ENCODE measurements at regions not wholly inside any gene's neighbourhood (a gene's known extent, or its start where the extent isn't known, plus 50 kb on each side); places are given as distances from the start of the nearest gene placed in this dataset.

GRCh38 chr2:15786003-15786654, 154.2 kb upstream of the MYCN start:
- H3K36me3 ChIP-seq = no peaks in the 10 kb centered on the region
- no peak for ATAC-seq
- no peak overlapping the region for H3K27ac ChIP-seq
- H3K9me3 ChIP-seq = no peaks in the 10 kb centered on the region
- intact Hi-C loops (cut with DNase I) = no loop called here
- H3K4me1 ChIP-seq = no peaks in the 10 kb centered on the region
- no peaks in the 10 kb centered on the region for H3K27me3 ChIP-seq
- H3K4me3 ChIP-seq = no peak overlapping the region
- no peak for TF ChIP-seq CTCF (IDR thresholded peaks at IDR 0.05)
- no peak for DNase-seq

DNA sequence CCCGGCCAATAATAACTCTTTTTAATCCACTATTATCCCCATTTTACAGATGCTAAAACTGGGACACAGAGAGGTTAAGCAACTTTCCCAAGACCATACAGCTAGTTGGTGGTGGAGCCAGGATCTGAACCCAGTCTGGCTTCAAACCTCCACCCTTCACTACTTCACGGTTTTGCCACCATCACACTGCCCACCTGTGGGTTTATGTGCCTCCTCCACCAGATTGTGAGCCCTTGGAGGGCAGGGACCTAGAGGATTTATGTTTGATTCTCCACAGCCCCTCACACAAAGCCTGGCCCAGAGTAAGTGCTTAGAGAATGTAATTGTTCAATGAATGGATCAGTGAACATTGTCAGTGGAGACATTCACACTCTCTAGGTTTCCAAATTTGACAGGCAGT, 153.4 kb upstream of the MYCN start:
- no peaks in the 10 kb centered on the region for H3K9me3 ChIP-seq
- intact Hi-C loops (cut with DNase I) = no loop called here
- no peak for TF ChIP-seq CTCF (IDR thresholded peaks at IDR 0.05)
- DNase-seq = no peak
- no peaks in the 10 kb centered on the region for H3K4me1 ChIP-seq
- no peak overlapping the region for H3K4me3 ChIP-seq
- H3K27ac ChIP-seq = no peak overlapping the region
- H3K36me3 ChIP-seq = no peaks in the 10 kb centered on the region
- H3K27me3 ChIP-seq = no peaks in the 10 kb centered on the region
- ATAC-seq = no peak

- Histone ChIP-seq H3K27me3 (no peaks in the 10 kb centered on the region), H3K27ac (no peak overlapping the region), H3K9me3 (no peaks in the 10 kb centered on the region), H3K4me3 (no peak overlapping the region), H3K36me3 (no peaks in the 10 kb centered on the region), H3K4me1 (no peaks in the 10 kb centered on the region)
- no peak for ATAC-seq
- intact Hi-C loops (cut with DNase I) = no loop called here
- DNase-seq = no peak
- no peak for TF ChIP-seq CTCF (IDR thresholded peaks at IDR 0.05)
These were observed 152.6 kb upstream of the MYCN start for GRCh38 chr2:15787535-15788454.

DNA sequence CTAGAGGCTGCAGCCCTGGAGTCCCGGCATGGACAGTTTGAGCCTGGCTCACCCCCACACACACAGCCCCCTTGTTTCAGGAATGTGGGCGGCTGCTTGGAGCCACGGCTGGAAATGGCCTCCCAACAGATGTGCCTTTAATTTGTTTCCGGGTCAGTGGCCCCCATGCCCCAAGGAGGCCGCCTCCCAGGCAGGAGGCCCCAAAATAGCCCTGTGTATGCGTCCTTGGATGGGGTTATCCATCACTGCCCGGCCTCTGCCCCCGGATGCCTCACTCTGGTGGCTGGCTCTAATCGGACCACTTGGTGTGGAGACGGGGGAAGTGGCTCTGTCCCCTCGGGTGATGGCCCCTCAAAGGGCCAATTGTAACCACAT, 151.9 kb upstream of the MYCN start:
- Histone ChIP-seq H3K4me1 (no peaks in the 10 kb centered on the region), H3K4me3 (no peak overlapping the region), H3K27me3 (no peaks in the 10 kb centered on the region), H3K36me3 (no peaks in the 10 kb centered on the region), H3K27ac (no peak overlapping the region), H3K9me3 (no peaks in the 10 kb centered on the region)
- intact Hi-C loops (cut with DNase I) = no loop called here
- DNase-seq = no peak
- no peak for TF ChIP-seq CTCF (IDR thresholded peaks at IDR 0.05)
- ATAC-seq = no peak

- Histone ChIP-seq H3K27me3 (no peaks in the 10 kb centered on the region), H3K36me3 (no peaks in the 10 kb centered on the region), H3K27ac (no peak overlapping the region), H3K9me3 (no peaks in the 10 kb centered on the region), H3K4me1 (no peaks in the 10 kb centered on the region), H3K4me3 (no peak overlapping the region)
- TF ChIP-seq CTCF (IDR thresholded peaks at IDR 0.05) = no peak
- intact Hi-C loops (cut with DNase I) = no loop called here
- DNase-seq (no peak), ATAC-seq (no peak)
These were observed 151.5 kb upstream of the MYCN start for GRCh38 chr2:15788830-15789229.

Data from upper lobe of right lung (tissue), 1 donor.